Progenitor cell of endocrine pancreas (in vitro differentiated cells): ENCODE measurements at regions not wholly inside any gene's neighbourhood (a gene's known extent, or its start where the extent isn't known, plus 50 kb on each side); places are given as distances from the start of the nearest gene placed in this dataset.

Experiments
- DNase-seq: peaks from one replicate; pipeline ENCODE4 v3.0.0; 2021; ENCODE audit warnings: low spot score; ENCODE audit not compliant: unreplicated experiment
- H3K27ac Mint-ChIP-seq: 2 replicates; pipeline ENCODE4 v1.8.0; 2021; ENCODE audit warnings: mild to moderate bottlenecking, moderate library complexity, mixed read lengths
- H3K27me3 Mint-ChIP-seq: 2 replicates; pipeline ENCODE4 v1.8.0; 2021; ENCODE audit warnings: mixed read lengths
- H3K36me3 Mint-ChIP-seq: 2 replicates; pipeline ENCODE4 v1.8.0; 2022; ENCODE audit warnings: mixed read lengths; ENCODE audit not compliant: insufficient read depth
- H3K4me1 Mint-ChIP-seq: 2 replicates; pipeline ENCODE4 v1.8.0; 2021; ENCODE audit warnings: low read depth, mixed read lengths
- H3K4me3 Mint-ChIP-seq: 2 replicates; pipeline ENCODE4 v1.8.0; 2021; ENCODE audit warnings: low read depth, mild to moderate bottlenecking, moderate library complexity, mixed read lengths
- H3K9me3 Mint-ChIP-seq: 2 replicates; pipeline ENCODE4 v1.8.0; 2021; ENCODE audit warnings: low read depth, mixed read lengths
- CTCF ChIP-seq: fragments of 200-600 bp; sonication (generic); IDR thresholded peaks from one replicate; pipeline ENCODE4 v1.5.0; 2021; ENCODE audit warnings: antibody characterized with exemption, mild to moderate bottlenecking; ENCODE audit not compliant: unreplicated experiment

GRCh38 chr9:91099436-91099835 lies 262.3 kb downstream of the AUH start:
- H3K27ac Mint-ChIP-seq: no peak overlapping the region

DNA sequence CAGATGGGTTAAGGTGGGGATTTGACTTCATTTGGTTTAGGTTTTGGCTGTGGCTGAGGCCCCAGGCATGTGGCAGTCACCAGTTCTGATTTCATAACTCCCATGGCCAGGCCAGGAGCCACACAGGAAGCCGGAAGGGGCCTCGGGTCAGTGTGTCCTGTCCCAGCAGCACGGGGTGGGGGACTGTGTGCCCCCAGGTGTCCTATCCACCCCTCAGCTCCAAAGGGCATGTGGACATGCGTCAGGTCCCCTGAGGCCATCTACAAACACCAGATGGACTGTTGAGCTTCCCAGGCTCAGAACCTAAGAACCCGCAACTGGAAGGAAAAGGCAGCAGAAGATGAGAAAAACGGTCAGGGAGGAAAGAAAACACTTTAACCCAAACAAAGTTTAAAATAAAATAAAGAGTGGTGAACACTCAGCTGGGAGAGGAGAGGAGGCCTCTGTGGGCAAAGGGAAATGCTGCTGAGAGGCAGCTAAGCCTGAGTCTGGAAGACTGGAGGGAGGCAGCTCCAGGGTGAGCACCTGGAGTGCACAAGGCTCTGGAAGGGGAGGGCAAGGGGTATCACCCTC lies 260.8 kb downstream of the AUH start:
- Mint-ChIP-seq H3K4me1 (peaks cover 10% of the 10 kb centered on the region), H3K27ac (no peak overlapping the region), H3K27me3 (peaks cover 5% of the 10 kb centered on the region), H3K4me3 (no peak overlapping the region), H3K9me3 (no peaks in the 10 kb centered on the region), H3K36me3 (no peaks in the 10 kb centered on the region)
- no peak for DNase-seq
- TF ChIP-seq CTCF: no peak

More at GRCh38 chr9:91099436-91099835, 262.3 kb downstream of the AUH start:
- H3K4me1 Mint-ChIP-seq: peaks cover 10% of the 10 kb centered on the region
- no peak overlapping the region for H3K4me3 Mint-ChIP-seq
- no peak for TF ChIP-seq CTCF
- no peaks in the 10 kb centered on the region for H3K36me3 Mint-ChIP-seq
- peaks cover 5% of the 10 kb centered on the region for H3K27me3 Mint-ChIP-seq
- DNase-seq: no peak
- peaks cover 3% of the 10 kb centered on the region for H3K9me3 Mint-ChIP-seq

DNA sequence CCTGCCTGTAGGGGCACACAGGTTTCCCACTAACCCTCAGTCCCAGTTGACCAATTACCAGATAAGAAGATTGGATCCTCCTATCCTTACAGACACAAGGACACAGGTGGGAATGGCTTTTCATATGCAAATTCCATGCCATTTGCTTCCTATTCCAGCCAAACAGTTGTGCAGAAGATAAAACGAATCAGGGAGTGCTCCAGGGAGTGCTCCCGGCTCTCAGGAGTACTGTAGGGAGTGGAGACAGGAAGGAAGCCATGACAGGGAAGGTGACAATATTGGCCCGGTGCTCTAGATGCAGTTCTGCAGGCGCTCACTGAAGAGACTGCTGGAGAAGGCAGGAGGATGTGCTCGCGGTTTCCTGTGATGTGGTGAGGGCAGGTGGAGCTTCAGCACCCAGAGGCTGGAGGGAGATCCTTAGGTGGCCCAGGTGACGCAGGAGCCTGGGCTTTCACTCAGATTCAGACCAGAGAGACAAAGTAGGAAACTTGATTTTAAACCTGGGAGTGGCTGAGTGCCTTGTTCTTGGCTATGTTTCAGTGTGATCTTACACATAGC lies 260.0 kb downstream of the AUH start:
- Mint-ChIP-seq H3K36me3 (no peaks in the 10 kb centered on the region), H3K27ac (no peak overlapping the region), H3K27me3 (peaks cover 5% of the 10 kb centered on the region), H3K4me3 (no peak overlapping the region), H3K9me3 (no peaks in the 10 kb centered on the region), H3K4me1 (peaks cover 10% of the 10 kb centered on the region)
- no peak for TF ChIP-seq CTCF
- no peak for DNase-seq

DNA sequence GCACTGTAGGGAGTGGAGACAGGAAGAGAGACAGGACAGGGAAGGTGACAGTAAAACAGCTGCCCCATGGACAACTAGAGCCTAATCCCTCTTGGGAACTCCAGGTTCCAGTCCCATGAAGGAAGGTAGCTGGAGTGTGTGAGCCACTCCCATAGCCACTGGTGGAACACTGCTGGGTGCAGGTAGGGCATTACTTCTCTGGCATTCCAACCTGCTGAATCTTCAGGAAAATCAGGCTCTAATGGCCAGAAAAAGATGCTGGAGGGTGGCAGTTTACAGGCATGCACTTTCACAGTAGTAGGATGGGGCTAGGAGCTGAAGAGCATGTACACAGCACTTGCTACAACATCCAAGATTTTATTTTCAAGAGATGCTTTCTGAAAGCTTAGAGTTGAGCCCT lies 259.4 kb downstream of the AUH start:
- DNase-seq: no peak
- Mint-ChIP-seq H3K9me3 (no peaks in the 10 kb centered on the region), H3K27ac (no peak overlapping the region), H3K4me1 (peaks cover 10% of the 10 kb centered on the region), H3K36me3 (no peaks in the 10 kb centered on the region), H3K4me3 (no peak overlapping the region), H3K27me3 (peaks cover 5% of the 10 kb centered on the region)
- TF ChIP-seq CTCF: no peak

GRCh38 chr9:91103931-91104330 lies 257.8 kb downstream of the AUH start:
- TF ChIP-seq CTCF: no peak
- H3K36me3 Mint-ChIP-seq: no peaks in the 10 kb centered on the region
- H3K9me3 Mint-ChIP-seq: peaks cover 3% of the 10 kb centered on the region
- peaks cover 10% of the 10 kb centered on the region for H3K4me1 Mint-ChIP-seq
- peaks cover 5% of the 10 kb centered on the region for H3K27me3 Mint-ChIP-seq
- DNase-seq: no peak
- H3K27ac Mint-ChIP-seq: no peak overlapping the region
- no peak overlapping the region for H3K4me3 Mint-ChIP-seq
